NCI-H526 treated with DMSO at 0.1 percent for 48 hours (cell line): ENCODE measurements at regions not wholly inside any gene's neighbourhood (a gene's known extent, or its start where the extent isn't known, plus 50 kb on each side); places are given as distances from the start of the nearest gene placed in this dataset.

Experiments used
- DNase-seq: peaks from one replicate; lab custom pipeline; 2025; lab: John Stamatoyannopoulos, UW

GRCh38 chr6:137734005-137734874 is 132.8 kb upstream of the TNFAIP3 start:
- DNase-seq: peak; percentile 14

- DNase-seq: no peak
These were observed 132.2 kb upstream of the TNFAIP3 start for GRCh38 chr6:137734875-137735182.

- DNase-seq: no peak
These were observed 130.8 kb upstream of the TNFAIP3 start for GRCh38 chr6:137736048-137736818.

GRCh38 chr6:137736911-137737310 is 130.1 kb upstream of the TNFAIP3 start:
- no peak for DNase-seq

- no peak for DNase-seq
These were observed 129.0 kb upstream of the TNFAIP3 start for GRCh38 chr6:137737836-137738596.

GRCh38 chr6:137738931-137739504 is 128.0 kb upstream of the TNFAIP3 start:
- no peak for DNase-seq

GRCh38 chr6:137739544-137739943 is 127.5 kb upstream of the TNFAIP3 start:
- no peak for DNase-seq

GRCh38 chr6:137740091-137740755 is 126.8 kb upstream of the TNFAIP3 start:
- no peak for DNase-seq

GRCh38 chr6:137740967-137741761 is 125.9 kb upstream of the TNFAIP3 start:
- no peak for DNase-seq

GRCh38 chr6:137743493-137743892 is 123.6 kb upstream of the TNFAIP3 start:
- DNase-seq: no peak

GRCh38 chr6:137744877-137745276 is 122.2 kb upstream of the TNFAIP3 start:
- no peak for DNase-seq

- no peak for DNase-seq
These were observed 121.7 kb upstream of the TNFAIP3 start for GRCh38 chr6:137745321-137745720.

GRCh38 chr6:137746264-137746663 is 120.8 kb upstream of the TNFAIP3 start:
- no peak for DNase-seq

GRCh38 chr6:137749696-137750211 is 117.3 kb upstream of the TNFAIP3 start:
- DNase-seq: no peak

GRCh38 chr6:137750297-137750696 is 116.8 kb upstream of the TNFAIP3 start:
- DNase-seq: no peak

- no peak for DNase-seq
These were observed 115.1 kb upstream of the TNFAIP3 start for GRCh38 chr6:137751768-137752560.

- DNase-seq: no peak
These were observed 112.7 kb upstream of the TNFAIP3 start for GRCh38 chr6:137754366-137754765.

- no peak for DNase-seq
These were observed 112.2 kb upstream of the TNFAIP3 start for GRCh38 chr6:137754866-137755265.

GRCh38 chr6:137755284-137755683 is 111.8 kb upstream of the TNFAIP3 start:
- no peak for DNase-seq

GRCh38 chr6:137756788-137757187 is 110.3 kb upstream of the TNFAIP3 start:
- DNase-seq: no peak
